Left ventricle myocardium inferior (tissue), 1 donor: ENCODE measurements at regions not wholly inside any gene's neighbourhood (a gene's known extent, or its start where the extent isn't known, plus 50 kb on each side); places are given as distances from the start of the nearest gene placed in this dataset.

Experiments used
- DNase-seq: peaks from one replicate; pipeline ENCODE4 v3.0.0-alpha.2; 2020
- H3K27ac ChIP-seq: fragments of 200-600 bp; replicated peaks from 2 replicates; pipeline ENCODE4 v1.8.0; 2021
- H3K27me3 ChIP-seq: fragments of 200-600 bp; 2 replicates; pipeline ENCODE4 v1.8.0; 2021; ENCODE audit warnings: low read depth
- H3K36me3 ChIP-seq: fragments of 200-600 bp; 2 replicates; pipeline ENCODE4 v1.8.0; 2021
- H3K4me1 ChIP-seq: fragments of 200-600 bp; 2 replicates; pipeline ENCODE4 v1.8.0; 2021
- H3K4me3 ChIP-seq: fragments of 200-600 bp; 2 replicates; pipeline ENCODE4 v1.8.0; 2021; ENCODE audit warnings: mild to moderate bottlenecking, moderate library complexity
- H3K9me3 ChIP-seq: fragments of 200-600 bp; replicated peaks from 2 replicates; pipeline ENCODE4 v1.8.0; 2021
- intact Hi-C: fragments of 100-400 bp; cut with micrococcal nuclease; formaldehyde crosslinking; loops from one replicate; pipeline ENCODE4 v1.11.0; 2022
- TF ChIP-seq, protein P1 (sequence below): fragments of 200-600 bp; IDR thresholded peaks from 2 replicates; pipeline ENCODE4 v1.8.0; 2021; ENCODE audit warnings: antibody characterized with exemption, mild to moderate bottlenecking, borderline replicate concordance
- donor health status: DM: no; HTN: yes; CAD: no; lungs with severe emphysema.

DNA sequence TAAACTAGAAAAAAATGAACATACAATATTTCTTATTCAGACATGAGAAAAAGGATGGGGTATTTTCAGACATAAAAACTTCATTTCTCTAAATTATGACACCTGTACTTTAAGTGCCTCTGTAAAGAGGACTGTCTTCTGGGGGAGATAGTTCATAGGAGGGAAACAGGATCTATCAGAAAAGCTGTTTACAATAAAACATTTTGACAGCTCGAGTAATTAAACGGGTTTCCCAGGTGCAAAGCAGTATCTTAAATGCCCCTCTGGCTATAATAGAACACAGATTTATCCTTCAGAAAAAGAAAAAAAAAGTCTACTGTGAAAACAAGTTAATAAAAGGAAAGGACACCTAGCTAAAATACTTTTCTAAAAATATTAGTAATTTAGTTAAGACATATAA lies 311.4 kb upstream of the UBE2E3 start:
- Histone ChIP-seq H3K27me3 (peaks cover 5% of the 10 kb centered on the region), H3K4me3 (no peak overlapping the region), H3K27ac (no peak overlapping the region), H3K9me3 (no peaks in the 10 kb centered on the region), H3K4me1 (no peaks in the 10 kb centered on the region), H3K36me3 (no peaks in the 10 kb centered on the region)
- TF ChIP-seq, protein P1, sequence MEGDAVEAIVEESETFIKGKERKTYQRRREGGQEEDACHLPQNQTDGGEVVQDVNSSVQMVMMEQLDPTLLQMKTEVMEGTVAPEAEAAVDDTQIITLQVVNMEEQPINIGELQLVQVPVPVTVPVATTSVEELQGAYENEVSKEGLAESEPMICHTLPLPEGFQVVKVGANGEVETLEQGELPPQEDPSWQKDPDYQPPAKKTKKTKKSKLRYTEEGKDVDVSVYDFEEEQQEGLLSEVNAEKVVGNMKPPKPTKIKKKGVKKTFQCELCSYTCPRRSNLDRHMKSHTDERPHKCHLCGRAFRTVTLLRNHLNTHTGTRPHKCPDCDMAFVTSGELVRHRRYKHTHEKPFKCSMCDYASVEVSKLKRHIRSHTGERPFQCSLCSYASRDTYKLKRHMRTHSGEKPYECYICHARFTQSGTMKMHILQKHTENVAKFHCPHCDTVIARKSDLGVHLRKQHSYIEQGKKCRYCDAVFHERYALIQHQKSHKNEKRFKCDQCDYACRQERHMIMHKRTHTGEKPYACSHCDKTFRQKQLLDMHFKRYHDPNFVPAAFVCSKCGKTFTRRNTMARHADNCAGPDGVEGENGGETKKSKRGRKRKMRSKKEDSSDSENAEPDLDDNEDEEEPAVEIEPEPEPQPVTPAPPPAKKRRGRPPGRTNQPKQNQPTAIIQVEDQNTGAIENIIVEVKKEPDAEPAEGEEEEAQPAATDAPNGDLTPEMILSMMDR = no peak
- intact Hi-C loops = no loop called here
- DNase-seq = no peak

DNA sequence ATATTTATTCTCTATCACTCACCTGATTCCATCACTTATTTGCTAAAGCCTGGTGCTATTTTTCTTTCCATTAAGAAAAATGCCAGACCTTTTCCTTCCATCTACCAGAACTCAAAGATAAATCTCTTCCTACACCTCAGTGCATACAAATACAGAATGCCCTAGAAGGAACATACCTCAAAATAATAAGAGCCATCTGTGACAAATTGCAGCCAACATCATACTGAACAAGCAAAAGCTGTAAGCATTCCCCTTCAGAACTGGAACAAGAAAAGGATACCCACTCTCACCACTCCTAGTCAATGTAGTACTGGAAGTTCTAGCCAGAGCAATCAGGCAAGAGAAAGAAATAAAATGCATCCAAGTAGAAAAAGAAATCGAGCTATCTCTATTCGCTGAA lies 315.9 kb upstream of the UBE2E3 start:
- Histone ChIP-seq H3K27ac (no peak overlapping the region), H3K36me3 (no peaks in the 10 kb centered on the region), H3K9me3 (no peaks in the 10 kb centered on the region), H3K4me3 (no peak overlapping the region), H3K4me1 (no peaks in the 10 kb centered on the region), H3K27me3 (peaks cover 6% of the 10 kb centered on the region)
- TF ChIP-seq, protein P1 = no peak
- DNase-seq = no peak
- intact Hi-C loops = no loop called here

DNA sequence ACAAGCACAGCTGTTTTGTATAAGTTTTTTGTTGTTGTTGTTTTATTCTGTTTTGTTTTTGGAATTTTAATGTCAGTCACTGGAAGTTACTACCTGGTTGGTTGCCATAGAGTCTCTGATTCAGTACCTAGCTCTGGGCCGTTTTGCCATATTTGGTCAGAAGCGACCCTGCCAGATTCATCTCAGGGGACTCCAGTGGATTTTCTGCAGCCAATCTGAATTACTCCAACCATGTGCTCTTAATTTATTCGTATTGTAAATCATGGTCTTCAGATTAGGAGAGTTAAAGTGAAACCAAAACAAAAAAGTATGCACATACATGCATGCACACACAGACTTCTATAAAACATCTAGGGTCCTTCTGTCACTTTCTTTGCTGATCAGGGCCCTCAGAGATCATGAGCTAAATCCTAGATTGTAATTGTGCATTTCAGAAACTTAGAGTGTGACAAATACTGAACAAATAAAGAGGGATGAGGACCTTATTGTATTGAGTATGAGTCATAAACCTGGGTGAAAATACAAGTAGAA lies 317.4 kb upstream of the UBE2E3 start:
- intact Hi-C loops = no loop called here
- Histone ChIP-seq H3K27ac (no peak overlapping the region), H3K4me1 (no peaks in the 10 kb centered on the region), H3K9me3 (no peaks in the 10 kb centered on the region), H3K4me3 (no peak overlapping the region), H3K27me3 (peaks cover 6% of the 10 kb centered on the region), H3K36me3 (no peaks in the 10 kb centered on the region)
- TF ChIP-seq, protein P1 = no peak
- no peak for DNase-seq

DNA sequence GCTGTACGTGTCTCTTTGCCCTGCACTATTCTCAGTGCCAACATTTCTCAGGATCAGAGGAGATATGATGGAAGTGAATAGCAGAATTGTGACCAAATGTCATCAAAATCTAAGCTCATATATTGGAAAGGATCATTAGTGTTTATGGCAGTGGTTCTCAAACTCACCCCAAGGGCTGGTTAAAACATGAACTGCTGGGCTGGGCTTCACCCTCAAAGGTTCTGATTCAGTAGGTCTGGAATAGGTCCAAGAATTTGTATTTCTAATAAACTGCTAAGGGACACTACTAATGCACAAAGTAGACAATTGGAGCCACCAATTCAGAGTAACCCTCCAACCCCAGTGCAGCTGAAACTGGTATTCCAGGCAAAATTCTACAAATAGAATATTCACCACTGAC lies 317.9 kb upstream of the UBE2E3 start:
- intact Hi-C loops = no loop called here
- TF ChIP-seq, protein P1 = no peak
- no peak overlapping the region for H3K27ac ChIP-seq
- DNase-seq = no peak
- peaks cover 6% of the 10 kb centered on the region for H3K27me3 ChIP-seq
- H3K4me3 ChIP-seq = no peak overlapping the region
- H3K4me1 ChIP-seq = no peaks in the 10 kb centered on the region
- H3K36me3 ChIP-seq = no peaks in the 10 kb centered on the region
- no peaks in the 10 kb centered on the region for H3K9me3 ChIP-seq

DNA sequence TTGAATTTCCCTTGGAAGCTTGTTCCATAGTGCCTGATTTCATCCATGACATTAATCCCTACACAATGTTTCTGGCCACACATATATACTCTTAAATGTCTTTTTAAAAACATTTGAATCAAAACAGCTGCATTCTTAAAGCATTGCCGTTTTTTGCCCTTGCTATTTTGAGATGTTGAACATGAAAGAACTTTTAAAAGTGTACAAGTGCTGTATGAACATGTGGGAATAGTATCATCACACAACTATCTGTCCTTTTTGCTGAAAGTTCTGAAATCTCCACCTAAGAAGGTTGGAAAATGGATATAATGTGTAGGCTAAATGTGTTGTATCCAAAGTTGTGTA lies 318.7 kb upstream of the UBE2E3 start:
- intact Hi-C loops = no loop called here
- Histone ChIP-seq H3K9me3 (no peaks in the 10 kb centered on the region), H3K27ac (no peak overlapping the region), H3K27me3 (peaks cover 6% of the 10 kb centered on the region), H3K4me3 (no peak overlapping the region), H3K4me1 (no peaks in the 10 kb centered on the region), H3K36me3 (no peaks in the 10 kb centered on the region)
- TF ChIP-seq, protein P1 = no peak
- DNase-seq = no peak
